ENCODE measurements at regions not wholly inside any gene's neighbourhood (a gene's known extent, or its start where the extent isn't known, plus 50 kb on each side); places are given as distances from the start of the nearest gene placed in this dataset.

GRCh38 chr2:39515273-39515896, 78.3 kb upstream of the MAP4K3 start:
- no peak overlapping the region for H3K27ac ChIP-seq (ENCODE audit: control insufficient read depth, insufficient read depth)
- no peak overlapping the region for H3K4me2 ChIP-seq (ENCODE audit: control insufficient read depth, insufficient read depth)
- intact Hi-C loops (cut with micrococcal nuclease; ENCODE audit: unreplicated experiment) = no loop called here
- no peaks in the 10 kb centered on the region for H3K36me3 ChIP-seq (ENCODE audit: control insufficient read depth in 2 of 2, insufficient read depth in 2 of 2, low read length in 1 of 2)
- WGBS (ENCODE audit: insufficient coverage, insufficient replicate concordance, low lambda C conversion rate, missing lambda C conversion rate) = 61% methylated on average over 9 of the region's 9 CpGs
- FAIRE-seq (no peak), ATAC-seq (no peak), DNase-seq (ENCODE audit: low read depth, low spot score) (no peak)
- no peak overlapping the region for H3K9ac ChIP-seq (ENCODE audit: control insufficient read depth, insufficient read depth, low read length)
- in situ Hi-C loops (cut with MboI) = no loop called here
- SMC1A ChIA-PET (ENCODE audit: uncharacterized antibody, unreplicated experiment) = no interaction called here
- H2AFZ ChIP-seq (ENCODE audit: control insufficient read depth, low read depth, low read length) = no peak overlapping the region
- no peak overlapping the region for H3K4me3 ChIP-seq
- no peaks in the 10 kb centered on the region for H4K20me1 ChIP-seq (ENCODE audit: control insufficient read depth, insufficient read depth)
- CTCF ChIA-PET = interaction anchor here (0.6 to 1.4 kb wide), 2 partner anchors 25 to 215 kb away, joined by 3 to 4 read pairs; no protein-coding TSS in a partner anchor
- H3K9me3 ChIP-seq (replicated peaks; ENCODE audit: control insufficient read depth, insufficient read depth, low read length) = no peaks in the 10 kb centered on the region
- H3K79me2 ChIP-seq (ENCODE audit: control insufficient read depth, insufficient read depth, low read length) = no peaks in the 10 kb centered on the region
- RAD21 ChIA-PET (ENCODE audit: unreplicated experiment) = no interaction called here
- H3K27me3 ChIP-seq (replicated peaks in 1 of 2; ENCODE audit: control insufficient read depth in 2 of 2, insufficient read depth in 2 of 2, low read length in 1 of 2) = no peaks in the 10 kb centered on the region
- TF ChIP-seq ZNF217 (IDR thresholded peaks at IDR 0.05) = no peak
- TF ChIP-seq NR2F1 (conservative IDR thresholded peaks at IDR 0.05) = no peak
- TF ChIP-seq KAT2A (conservative IDR thresholded peaks at IDR 0.05; ENCODE audit: control insufficient read depth, low read depth, low read length) = no peak
- no peak for TF ChIP-seq MYC (IDR thresholded peaks at IDR 0.05; ENCODE audit: insufficient read depth, insufficient read length, insufficient replicate concordance, low read length, severe bottlenecking)
- no peak for TF ChIP-seq KLF5 (IDR thresholded peaks at IDR 0.05; ENCODE audit: partially characterized antibody)
- TF ChIP-seq NFYB (IDR thresholded peaks at IDR 0.05; ENCODE audit: insufficient read depth, low read depth, low read length) = no peak
- no peak for TF ChIP-seq YY1 (IDR thresholded peaks at IDR 0.05; ENCODE audit: low read depth, low read length)
- TF ChIP-seq SRF (IDR thresholded peaks at IDR 0.05; ENCODE audit: low read depth in 2 of 2, low read length in 2 of 2) = no peak
- no peak for TF ChIP-seq NFIC (IDR thresholded peaks at IDR 0.05; ENCODE audit: low read depth, low read length)
- H3K4me1 ChIP-seq (ENCODE audit: control insufficient read depth, insufficient read depth, low read length) = peaks cover 16% of the 10 kb centered on the region
- no TSS peak for BruUV-seq (replicated peaks)
- POLR2A ChIA-PET = no interaction called here
